Liver (tissue), 8 donors: ENCODE measurements at regions not wholly inside any gene's neighbourhood (a gene's known extent, or its start where the extent isn't known, plus 50 kb on each side); places are given as distances from the start of the nearest gene placed in this dataset.

Source experiments
- DNase-seq: peaks from one replicate; pipeline ENCODE4 v3.0.0-alpha.2; 2017; ENCODE audit warnings: low spot score
- H3K27ac ChIP-seq, 2 donors: one replicate each; pipeline ENCODE4 v1.7.0; 2013; ENCODE audit warnings: inconsistent platforms in 2 of 2, low read length in 2 of 2, control low read depth in 1 of 2, low read depth in 1 of 2, mild to moderate bottlenecking in 1 of 2
- H3K27me3 ChIP-seq, 4 donors: one replicate each; pipeline versions ENCODE4 v1.6.1 to v1.7.0; 2013; ENCODE audit warnings: low read length in 3 of 4, inconsistent platforms in 1 of 4, mild to moderate bottlenecking in 1 of 4, moderate library complexity in 1 of 4; ENCODE audit not compliant: control insufficient read depth in 4 of 4, insufficient read depth in 4 of 4
- H3K36me3 ChIP-seq, 4 donors: one replicate each; pipeline versions ENCODE4 v1.6.1 to v1.7.0; 2013; ENCODE audit warnings: low read length in 3 of 4, mild to moderate bottlenecking in 3 of 4, low read depth in 1 of 4, moderate library complexity in 1 of 4; ENCODE audit not compliant: control insufficient read depth in 4 of 4, insufficient read depth in 3 of 4
- H3K4me1 ChIP-seq, 4 donors: one replicate each; pipeline versions ENCODE4 v1.6.1 to v1.7.0; 2013; ENCODE audit warnings: low read length in 3 of 4, mild to moderate bottlenecking in 3 of 4, moderate library complexity in 1 of 4; ENCODE audit not compliant: control insufficient read depth in 4 of 4, insufficient read depth in 4 of 4
- H3K4me3 ChIP-seq, 3 donors: one replicate each; pipeline versions ENCODE4 v1.6.1 to v1.7.0; 2013; ENCODE audit warnings: low read length in 3 of 3, control low read depth in 1 of 3, low read depth in 1 of 3, mild to moderate bottlenecking in 1 of 3
- H3K9ac ChIP-seq, 2 donors: one replicate each; pipeline ENCODE4 v1.7.0; 2013; ENCODE audit warnings: low read length in 2 of 2, mild to moderate bottlenecking in 2 of 2, moderate library complexity in 2 of 2, control low read depth in 1 of 2, low read depth in 1 of 2
- H3K9me3 ChIP-seq, 4 donors: one replicate each; pipeline versions ENCODE4 v1.6.1 to v1.7.0; 2013; ENCODE audit warnings: low read length in 3 of 4; ENCODE audit not compliant: control insufficient read depth in 4 of 4
- FOXA2 ChIP-seq: IDR thresholded peaks from 2 replicates; pipeline ENCODE4 v1.6.1; 2016; ENCODE audit warnings: antibody characterized with exemption
- GABPA ChIP-seq, 2 donors: IDR thresholded peaks in 1 of 2; conservative IDR thresholded peaks in 1 of 2; 2 replicates each; pipeline ENCODE4 v1.6.1; 2016; ENCODE audit warnings: antibody characterized with exemption in 2 of 2, mild to moderate bottlenecking in 1 of 2, moderate library complexity in 1 of 2
- HNF4A ChIP-seq, 2 donors: conservative IDR thresholded peaks; 2 replicates each; pipeline ENCODE4 v1.6.1; 2016; ENCODE audit warnings: antibody characterized with exemption in 2 of 2, mild to moderate bottlenecking in 2 of 2
- HNF4G ChIP-seq: IDR thresholded peaks from 2 replicates; pipeline ENCODE4 v1.6.1; 2016; ENCODE audit warnings: antibody characterized with exemption
- JUND ChIP-seq, 2 donors: IDR thresholded peaks; 2 replicates each; pipeline ENCODE4 v1.6.1; 2016; ENCODE audit warnings: antibody characterized with exemption in 2 of 2
- RAD21 ChIP-seq, 2 donors: IDR thresholded peaks; 2 replicates each; pipeline ENCODE4 v1.6.1; 2016; ENCODE audit warnings: antibody characterized with exemption in 2 of 2, mild to moderate bottlenecking in 2 of 2
- RXRA ChIP-seq, 2 donors: IDR thresholded peaks; 2 replicates each; pipeline ENCODE4 v1.6.1; 2017 to 2018; ENCODE audit warnings: antibody characterized with exemption in 2 of 2, mild to moderate bottlenecking in 1 of 2
- TAF1 ChIP-seq: conservative IDR thresholded peaks from 2 replicates; pipeline ENCODE4 v1.6.1; 2016; ENCODE audit warnings: antibody characterized with exemption, mild to moderate bottlenecking
- YY1 ChIP-seq: IDR thresholded peaks from 2 replicates; pipeline ENCODE4 v1.6.1; 2016; ENCODE audit warnings: antibody characterized with exemption, mild to moderate bottlenecking
- WGBS: extraction: QIAGEN DNeasy Blood & Tissue Kit; methylation state at CpG from one replicate; pipeline ENCODE4 v1.1.7; 2013; 5-methylcytosine and 5-hydroxymethylcytosine counted together
- TF ChIP-seq, protein P1 (sequence below): fragments of 150-350 bp; IDR thresholded peaks from 2 replicates; pipeline ENCODE4 v1.5.1; 2017; ENCODE audit warnings: improper control_type of control experiment, low read depth, low read length; ENCODE audit not compliant: missing input control
- TF ChIP-seq, protein P2 (sequence below): IDR thresholded peaks from 2 replicates; pipeline ENCODE4 v1.6.1; 2016; ENCODE audit warnings: antibody characterized with exemption
- TF ChIP-seq, protein P3 (sequence below): IDR thresholded peaks from 2 replicates; pipeline ENCODE4 v1.6.1; 2016; ENCODE audit warnings: antibody characterized with exemption
- TF ChIP-seq, protein P4 (sequence below): IDR thresholded peaks from 2 replicates; pipeline ENCODE4 v1.6.1; 2016; ENCODE audit warnings: antibody characterized with exemption
- donor health status: healthy.
- donor health status: healthy.
- donor health status: healthy.
- donor health status: healthy.
- donor health status: healthy.

DNA sequence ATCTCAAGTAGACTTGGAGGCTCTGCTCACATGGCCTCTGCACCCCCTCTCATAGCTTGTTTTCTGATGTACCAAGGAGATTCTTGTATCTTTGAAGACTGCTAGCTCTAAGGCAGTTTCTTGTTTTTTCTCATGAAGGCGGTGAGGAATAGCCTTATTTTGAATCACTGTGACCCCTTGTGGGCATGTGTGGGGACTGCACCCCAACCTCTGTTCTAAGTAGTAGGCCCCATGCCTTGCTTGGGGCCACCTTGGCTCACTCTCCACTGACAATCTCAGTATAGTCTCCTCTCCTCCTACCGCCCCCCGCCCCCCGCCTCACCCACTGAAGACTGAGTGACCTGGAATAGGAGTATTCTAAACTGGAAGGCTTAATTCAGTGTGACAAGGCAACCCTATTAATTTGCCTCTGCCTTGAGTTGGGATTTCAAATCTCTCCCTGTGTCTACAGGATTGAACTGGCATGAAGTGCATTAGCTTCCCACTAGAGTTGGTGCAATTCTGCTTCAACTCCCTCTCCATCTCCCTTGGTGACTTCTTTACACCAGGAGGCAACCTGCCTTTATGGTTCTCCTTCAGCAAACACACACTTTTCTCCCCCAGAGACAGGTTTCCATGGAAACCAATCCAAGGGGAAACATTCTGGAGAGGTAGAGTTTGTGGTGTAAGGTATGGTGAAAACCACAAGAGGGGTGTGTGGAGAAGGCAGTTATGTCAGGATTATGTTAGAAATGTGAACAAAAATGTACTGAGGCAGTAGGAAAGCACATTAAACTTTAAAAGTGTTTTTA lies 75.4 kb upstream of the ECI2 start:
- Histone ChIP-seq H3K27me3 (no peaks in the 10 kb centered on the region), H3K9ac (no peak overlapping the region), H3K27ac (no peak overlapping the region), H3K4me1 (peaks cover 2 to 11% (median 6%) of the 10 kb centered on the region in 4 donors), H3K4me3 (no peak overlapping the region), H3K36me3 (no peaks in the 10 kb centered on the region), H3K9me3 (no peaks in the 10 kb centered on the region)
- 65% methylated on average over 4 of the region's 4 CpGs for WGBS
- TF ChIP-seq, protein P1, sequence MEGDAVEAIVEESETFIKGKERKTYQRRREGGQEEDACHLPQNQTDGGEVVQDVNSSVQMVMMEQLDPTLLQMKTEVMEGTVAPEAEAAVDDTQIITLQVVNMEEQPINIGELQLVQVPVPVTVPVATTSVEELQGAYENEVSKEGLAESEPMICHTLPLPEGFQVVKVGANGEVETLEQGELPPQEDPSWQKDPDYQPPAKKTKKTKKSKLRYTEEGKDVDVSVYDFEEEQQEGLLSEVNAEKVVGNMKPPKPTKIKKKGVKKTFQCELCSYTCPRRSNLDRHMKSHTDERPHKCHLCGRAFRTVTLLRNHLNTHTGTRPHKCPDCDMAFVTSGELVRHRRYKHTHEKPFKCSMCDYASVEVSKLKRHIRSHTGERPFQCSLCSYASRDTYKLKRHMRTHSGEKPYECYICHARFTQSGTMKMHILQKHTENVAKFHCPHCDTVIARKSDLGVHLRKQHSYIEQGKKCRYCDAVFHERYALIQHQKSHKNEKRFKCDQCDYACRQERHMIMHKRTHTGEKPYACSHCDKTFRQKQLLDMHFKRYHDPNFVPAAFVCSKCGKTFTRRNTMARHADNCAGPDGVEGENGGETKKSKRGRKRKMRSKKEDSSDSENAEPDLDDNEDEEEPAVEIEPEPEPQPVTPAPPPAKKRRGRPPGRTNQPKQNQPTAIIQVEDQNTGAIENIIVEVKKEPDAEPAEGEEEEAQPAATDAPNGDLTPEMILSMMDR, result peak; percentile 70
- TF ChIP-seq, protein P2, sequence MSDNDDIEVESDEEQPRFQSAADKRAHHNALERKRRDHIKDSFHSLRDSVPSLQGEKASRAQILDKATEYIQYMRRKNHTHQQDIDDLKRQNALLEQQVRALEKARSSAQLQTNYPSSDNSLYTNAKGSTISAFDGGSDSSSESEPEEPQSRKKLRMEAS, result no peak
- peak; percentile 65 to 76 for TF ChIP-seq RAD21 (IDR thresholded peaks at IDR 0.05)
- TF ChIP-seq, protein P3, sequence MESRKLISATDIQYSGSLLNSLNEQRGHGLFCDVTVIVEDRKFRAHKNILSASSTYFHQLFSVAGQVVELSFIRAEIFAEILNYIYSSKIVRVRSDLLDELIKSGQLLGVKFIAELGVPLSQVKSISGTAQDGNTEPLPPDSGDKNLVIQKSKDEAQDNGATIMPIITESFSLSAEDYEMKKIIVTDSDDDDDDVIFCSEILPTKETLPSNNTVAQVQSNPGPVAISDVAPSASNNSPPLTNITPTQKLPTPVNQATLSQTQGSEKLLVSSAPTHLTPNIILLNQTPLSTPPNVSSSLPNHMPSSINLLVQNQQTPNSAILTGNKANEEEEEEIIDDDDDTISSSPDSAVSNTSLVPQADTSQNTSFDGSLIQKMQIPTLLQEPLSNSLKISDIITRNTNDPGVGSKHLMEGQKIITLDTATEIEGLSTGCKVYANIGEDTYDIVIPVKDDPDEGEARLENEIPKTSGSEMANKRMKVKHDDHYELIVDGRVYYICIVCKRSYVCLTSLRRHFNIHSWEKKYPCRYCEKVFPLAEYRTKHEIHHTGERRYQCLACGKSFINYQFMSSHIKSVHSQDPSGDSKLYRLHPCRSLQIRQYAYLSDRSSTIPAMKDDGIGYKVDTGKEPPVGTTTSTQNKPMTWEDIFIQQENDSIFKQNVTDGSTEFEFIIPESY, result no peak
- DNase-seq, result peak; percentile 77

DNA sequence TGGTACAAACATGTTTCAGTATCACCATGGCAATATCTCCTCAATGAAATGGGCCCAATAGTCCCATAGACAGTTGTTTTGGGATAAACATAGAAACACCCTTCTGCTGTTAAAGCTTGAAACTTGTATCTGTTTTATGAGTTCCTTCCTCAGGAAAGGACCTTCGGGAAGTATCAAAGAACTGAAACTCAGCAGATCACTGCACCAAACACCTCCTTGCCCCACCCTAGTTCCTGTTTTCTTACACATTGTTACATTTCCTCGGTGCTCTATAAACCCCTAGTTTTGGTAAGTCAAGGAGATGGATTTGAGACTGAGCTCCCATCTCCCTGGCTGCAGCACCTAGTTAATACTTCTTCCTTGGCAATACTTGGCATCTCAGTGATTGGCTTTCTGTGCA lies 73.8 kb upstream of the ECI2 start:
- H3K4me1 ChIP-seq, result peaks cover 2 to 11% (median 6%) of the 10 kb centered on the region in 4 donors
- H3K27me3 ChIP-seq, result no peaks in the 10 kb centered on the region
- WGBS, result 72% methylated on average over 2 of the region's 2 CpGs
- no peak overlapping the region for H3K27ac ChIP-seq
- no peaks in the 10 kb centered on the region for H3K9me3 ChIP-seq
- no peak for DNase-seq
- H3K36me3 ChIP-seq, result no peaks in the 10 kb centered on the region
- H3K9ac ChIP-seq, result no peak overlapping the region
- H3K4me3 ChIP-seq, result no peak overlapping the region
- TF ChIP-seq, protein P4, sequence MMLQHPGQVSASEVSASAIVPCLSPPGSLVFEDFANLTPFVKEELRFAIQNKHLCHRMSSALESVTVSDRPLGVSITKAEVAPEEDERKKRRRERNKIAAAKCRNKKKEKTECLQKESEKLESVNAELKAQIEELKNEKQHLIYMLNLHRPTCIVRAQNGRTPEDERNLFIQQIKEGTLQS, result no peak
- TF ChIP-seq, protein P1, result no peak
- TF ChIP-seq FOXA2 (no peak), RAD21 (IDR thresholded peaks at IDR 0.05) (no peak), TAF1 (no peak), YY1 (no peak), JUND (IDR thresholded peaks at IDR 0.05) (no peak)

DNA sequence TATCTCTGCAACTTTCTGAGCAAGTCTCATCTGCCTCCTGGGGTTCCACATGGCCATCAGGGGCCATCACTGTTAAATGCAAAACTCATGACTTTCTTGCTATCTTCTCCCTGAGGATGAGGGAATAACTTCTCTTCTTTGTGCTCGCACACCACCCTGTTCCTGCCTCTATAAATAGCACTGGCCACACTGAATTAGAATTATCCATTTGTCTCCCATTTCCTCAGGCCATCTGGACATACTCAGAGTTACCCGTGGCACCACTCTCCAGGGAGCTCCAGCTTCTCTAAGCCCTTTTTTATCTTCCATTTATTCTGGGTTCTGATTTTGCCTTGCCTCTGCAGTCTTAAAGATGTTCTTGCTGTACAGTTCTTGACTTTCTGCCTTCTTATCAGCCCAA lies 72.8 kb upstream of the ECI2 start:
- 84% methylated on average over 2 of the region's 2 CpGs for WGBS
- Histone ChIP-seq H3K4me1 (peaks cover 2 to 11% (median 6%) of the 10 kb centered on the region in 4 donors), H3K36me3 (no peaks in the 10 kb centered on the region), H3K4me3 (no peak overlapping the region), H3K9me3 (no peaks in the 10 kb centered on the region), H3K27ac (no peak overlapping the region), H3K27me3 (no peaks in the 10 kb centered on the region), H3K9ac (no peak overlapping the region)
- no peak for DNase-seq
- TF ChIP-seq, protein P2, result no peak
- TF ChIP-seq TAF1 (no peak), HNF4A (conservative IDR thresholded peaks at IDR 0.05) (no peak), JUND (IDR thresholded peaks at IDR 0.05) (no peak), GABPA (IDR thresholded peaks at IDR 0.05 in 1 of 2, conservative IDR thresholded peaks at IDR 0.05 in 1 of 2) (no peak), RXRA (IDR thresholded peaks at IDR 0.05) (no peak), YY1 (no peak), HNF4G (no peak)
- TF ChIP-seq, protein P1, result no peak
